ENCODE measurements at regions not wholly inside any gene's neighbourhood (a gene's known extent, or its start where the extent isn't known, plus 50 kb on each side); places are given as distances from the start of the nearest gene placed in this dataset.

GRCh38 chr3:68504201-68504600 lies 428.1 kb downstream of the TAFA4 start:
- TF ChIP-seq FOXP2 (optimal IDR thresholded peaks at IDR 0.05; ENCODE audit: borderline replicate concordance, extremely low read depth, extremely low read length, insufficient read depth) (no peak), REST (IDR thresholded peaks at IDR 0.05; ENCODE audit: insufficient read depth in 1 of 2, low read depth in 2 of 2, low read length in 2 of 2) (no peak), TAF1 (IDR thresholded peaks at IDR 0.05; ENCODE audit: borderline replicate concordance, insufficient read depth, low read length) (no peak), POLR2AphosphoS5 (IDR thresholded peaks at IDR 0.05; ENCODE audit: low read depth, low read length) (no peak), SIN3A (IDR thresholded peaks at IDR 0.05; ENCODE audit: borderline replicate concordance, insufficient read depth, low read length) (no peak)

GRCh38 chr3:68485051-68485450 lies 447.3 kb downstream of the TAFA4 start:
- TF ChIP-seq TAF1 (IDR thresholded peaks at IDR 0.05; ENCODE audit: borderline replicate concordance, insufficient read depth, low read length) (no peak), SIN3A (IDR thresholded peaks at IDR 0.05; ENCODE audit: borderline replicate concordance, insufficient read depth, low read length) (no peak), FOXP2 (optimal IDR thresholded peaks at IDR 0.05; ENCODE audit: borderline replicate concordance, extremely low read depth, extremely low read length, insufficient read depth) (no peak), REST (IDR thresholded peaks at IDR 0.05; ENCODE audit: insufficient read depth in 1 of 2, low read depth in 2 of 2, low read length in 2 of 2) (no peak), POLR2AphosphoS5 (IDR thresholded peaks at IDR 0.05; ENCODE audit: low read depth, low read length) (no peak)

- TF ChIP-seq REST (IDR thresholded peaks at IDR 0.05; ENCODE audit: insufficient read depth in 1 of 2, low read depth in 2 of 2, low read length in 2 of 2) (no peak), FOXP2 (optimal IDR thresholded peaks at IDR 0.05; ENCODE audit: borderline replicate concordance, extremely low read depth, extremely low read length, insufficient read depth) (no peak), TAF1 (IDR thresholded peaks at IDR 0.05; ENCODE audit: borderline replicate concordance, insufficient read depth, low read length) (no peak), SIN3A (IDR thresholded peaks at IDR 0.05; ENCODE audit: borderline replicate concordance, insufficient read depth, low read length) (no peak), POLR2AphosphoS5 (IDR thresholded peaks at IDR 0.05; ENCODE audit: low read depth, low read length) (no peak)
Observed at GRCh38 chr3:68483601-68484000, 448.7 kb downstream of the TAFA4 start.

- TF ChIP-seq FOXP2 (optimal IDR thresholded peaks at IDR 0.05; ENCODE audit: borderline replicate concordance, extremely low read depth, extremely low read length, insufficient read depth) (no peak), TAF1 (IDR thresholded peaks at IDR 0.05; ENCODE audit: borderline replicate concordance, insufficient read depth, low read length) (no peak), REST (IDR thresholded peaks at IDR 0.05; ENCODE audit: insufficient read depth in 1 of 2, low read depth in 2 of 2, low read length in 2 of 2) (no peak), SIN3A (IDR thresholded peaks at IDR 0.05; ENCODE audit: borderline replicate concordance, insufficient read depth, low read length) (no peak), POLR2AphosphoS5 (IDR thresholded peaks at IDR 0.05; ENCODE audit: low read depth, low read length) (no peak)
Observed at GRCh38 chr3:68483041-68483440, 449.3 kb downstream of the TAFA4 start.

GRCh38 chr3:68482565-68482964 lies 449.8 kb downstream of the TAFA4 start:
- TF ChIP-seq SIN3A (IDR thresholded peaks at IDR 0.05; ENCODE audit: borderline replicate concordance, insufficient read depth, low read length) (no peak), REST (IDR thresholded peaks at IDR 0.05; ENCODE audit: insufficient read depth in 1 of 2, low read depth in 2 of 2, low read length in 2 of 2) (no peak), POLR2AphosphoS5 (IDR thresholded peaks at IDR 0.05; ENCODE audit: low read depth, low read length) (no peak), FOXP2 (optimal IDR thresholded peaks at IDR 0.05; ENCODE audit: borderline replicate concordance, extremely low read depth, extremely low read length, insufficient read depth) (no peak), TAF1 (IDR thresholded peaks at IDR 0.05; ENCODE audit: borderline replicate concordance, insufficient read depth, low read length) (no peak)
